Smooth muscle cell (in vitro differentiated cells): ENCODE measurements at regions not wholly inside any gene's neighbourhood (a gene's known extent, or its start where the extent isn't known, plus 50 kb on each side); places are given as distances from the start of the nearest gene placed in this dataset.

Experiments used
- DNase-seq: peaks from one replicate; lab custom pipeline; 2025; ENCODE audit not compliant: unreplicated experiment; lab: John Stamatoyannopoulos, UW
- H2AFZ ChIP-seq: fragments of 200-600 bp; sonication (generic); 2 replicates; pipeline ENCODE4 v1.6.0; 2016; ENCODE audit warnings: antibody characterized with exemption, low read depth, mild to moderate bottlenecking
- H3F3A ChIP-seq: fragments of 200-600 bp; sonication (generic); 2 replicates; pipeline ENCODE4 v1.6.0; 2017; ENCODE audit warnings: antibody characterized with exemption, low read depth
- H3K27ac ChIP-seq: fragments of 200-600 bp; sonication (generic); 2 replicates; pipeline ENCODE4 v1.5.1; 2016; ENCODE audit warnings: low read depth, mild to moderate bottlenecking
- H3K27me3 ChIP-seq: fragments of 200-600 bp; sonication (generic); 2 replicates; pipeline ENCODE4 v1.6.1; 2016; ENCODE audit warnings: low read depth, mild to moderate bottlenecking
- H3K36me3 ChIP-seq: fragments of 200-600 bp; sonication (generic); 2 replicates; pipeline ENCODE4 v1.5.1; 2016; ENCODE audit warnings: low read depth
- H3K4me1 ChIP-seq: fragments of 200-600 bp; sonication (generic); 2 replicates; pipeline ENCODE4 v1.5.1; 2016; ENCODE audit warnings: low read depth
- H3K4me2 ChIP-seq: fragments of 200-600 bp; sonication (generic); 2 replicates; pipeline ENCODE4 v1.6.0; 2016; ENCODE audit warnings: mild to moderate bottlenecking
- H3K4me3 ChIP-seq: fragments of 200-600 bp; sonication (generic); 2 replicates; pipeline ENCODE4 v1.5.1; 2016; ENCODE audit warnings: mild to moderate bottlenecking
- H3K79me2 ChIP-seq: fragments of 200-600 bp; sonication (generic); 2 replicates; pipeline ENCODE4 v1.6.0; 2016; ENCODE audit warnings: low read depth, mild to moderate bottlenecking
- H3K9ac ChIP-seq: fragments of 200-600 bp; sonication (generic); 2 replicates; pipeline ENCODE4 v1.6.0; 2016; ENCODE audit warnings: low read depth
- H3K9me3 ChIP-seq: fragments of 200-600 bp; sonication (generic); replicated peaks from 2 replicates; pipeline ENCODE4 v1.5.1; 2016; ENCODE audit warnings: low read depth
- H4K20me1 ChIP-seq: fragments of 200-600 bp; sonication (generic); 2 replicates; pipeline ENCODE4 v1.6.0; 2016; ENCODE audit warnings: low read depth
- CTCF ChIP-seq: fragments of 200-600 bp; sonication (generic); IDR thresholded peaks from 2 replicates; pipeline ENCODE4 v1.5.1; 2017; ENCODE audit warnings: borderline replicate concordance, mild to moderate bottlenecking, antibody characterized with exemption; ENCODE audit not compliant: insufficient read depth, poor library complexity, severe bottlenecking
- WGBS: methylation state at CpG from one replicate; pipeline ENCODE4 v1.1.7; 2016; ENCODE audit warnings: low lambda C conversion rate; 5-methylcytosine and 5-hydroxymethylcytosine counted together

- Histone ChIP-seq H4K20me1 (no peaks in the 10 kb centered on the region), H3K36me3 (no peaks in the 10 kb centered on the region), H3K27ac (no peak overlapping the region), H3K79me2 (no peaks in the 10 kb centered on the region), H3K9ac (no peak overlapping the region), H3F3A (no peaks in the 10 kb centered on the region), H3K9me3 (no peaks in the 10 kb centered on the region), H2AFZ (no peak overlapping the region), H3K4me2 (no peak overlapping the region), H3K4me1 (no peaks in the 10 kb centered on the region), H3K4me3 (no peak overlapping the region), H3K27me3 (no peaks in the 10 kb centered on the region)
- DNase-seq: no peak
- no peak for TF ChIP-seq CTCF
Measured at GRCh38 chr13:65836066-65836465, 1394.1 kb downstream of the PCDH9 start.

- no peaks in the 10 kb centered on the region for H3K9me3 ChIP-seq
- no peak for TF ChIP-seq CTCF
- no peak overlapping the region for H3K4me2 ChIP-seq
- no peak overlapping the region for H3K4me3 ChIP-seq
- WGBS: 48% methylated on average over 2 of the region's 2 CpGs
- H2AFZ ChIP-seq: no peak overlapping the region
- no peaks in the 10 kb centered on the region for H3K79me2 ChIP-seq
- no peak overlapping the region for H3K27ac ChIP-seq
- no peaks in the 10 kb centered on the region for H3K4me1 ChIP-seq
- no peaks in the 10 kb centered on the region for H3K36me3 ChIP-seq
- H3K27me3 ChIP-seq: no peaks in the 10 kb centered on the region
- no peak for DNase-seq
- H3K9ac ChIP-seq: no peak overlapping the region
- no peaks in the 10 kb centered on the region for H4K20me1 ChIP-seq
- no peaks in the 10 kb centered on the region for H3F3A ChIP-seq
Measured at GRCh38 chr13:65834897-65835296, 1395.2 kb downstream of the PCDH9 start.

GRCh38 chr13:65830411-65831205, 1399.5 kb downstream of the PCDH9 start:
- H2AFZ ChIP-seq: no peak overlapping the region
- no peaks in the 10 kb centered on the region for H3K27me3 ChIP-seq
- H3K79me2 ChIP-seq: no peaks in the 10 kb centered on the region
- WGBS: 89% methylated on average over 10 of the region's 10 CpGs
- DNase-seq: no peak
- H3K9me3 ChIP-seq: no peaks in the 10 kb centered on the region
- H3K4me3 ChIP-seq: no peak overlapping the region
- H3K9ac ChIP-seq: no peak overlapping the region
- no peaks in the 10 kb centered on the region for H3K4me1 ChIP-seq
- no peaks in the 10 kb centered on the region for H3F3A ChIP-seq
- no peak for TF ChIP-seq CTCF
- H4K20me1 ChIP-seq: no peaks in the 10 kb centered on the region
- H3K4me2 ChIP-seq: no peak overlapping the region
- H3K36me3 ChIP-seq: no peaks in the 10 kb centered on the region
- H3K27ac ChIP-seq: no peak overlapping the region

- DNase-seq: no peak
- H3F3A ChIP-seq: no peaks in the 10 kb centered on the region
- H3K4me1 ChIP-seq: no peaks in the 10 kb centered on the region
- H3K27me3 ChIP-seq: no peaks in the 10 kb centered on the region
- H3K9me3 ChIP-seq: no peaks in the 10 kb centered on the region
- H3K36me3 ChIP-seq: no peaks in the 10 kb centered on the region
- H4K20me1 ChIP-seq: no peaks in the 10 kb centered on the region
- no peak overlapping the region for H3K4me3 ChIP-seq
- no peaks in the 10 kb centered on the region for H3K79me2 ChIP-seq
- no peak for TF ChIP-seq CTCF
- 94% methylated on average over 16 of the region's 16 CpGs for WGBS
- H2AFZ ChIP-seq: no peak overlapping the region
- no peak overlapping the region for H3K27ac ChIP-seq
- H3K4me2 ChIP-seq: no peak overlapping the region
- H3K9ac ChIP-seq: no peak overlapping the region
Measured at GRCh38 chr13:65829241-65830008, 1400.7 kb downstream of the PCDH9 start.
